Psoas muscle (tissue), 7 donors: ENCODE measurements at regions not wholly inside any gene's neighbourhood (a gene's known extent, or its start where the extent isn't known, plus 50 kb on each side); places are given as distances from the start of the nearest gene placed in this dataset.

Source experiments
- ATAC-seq, 4 donors: fragments of 200-7000 bp; cut with Tn5 transposase; one replicate each; pipeline ENCODE4 v1.9.1; 2020; ENCODE audit warnings: moderate library complexity in 3 of 4, mild to moderate bottlenecking in 2 of 4
- DNase-seq, 2 donors: peaks; one replicate each; pipeline ENCODE4 v3.0.0-alpha.2; 2020
- H3K27ac ChIP-seq: fragments of 200-600 bp; one replicate; pipeline ENCODE4 v1.8.0; 2022
- H3K27me3 ChIP-seq, 3 donors: fragments of 200-600 bp in 1 of 3; one replicate each; pipeline versions ENCODE4 v1.6.1 to v1.8.0; 2013 to 2022; ENCODE audit warnings: low read length in 2 of 3, mild to moderate bottlenecking in 2 of 3, moderate library complexity in 1 of 3; ENCODE audit not compliant: insufficient read depth in 3 of 3
- H3K36me3 ChIP-seq, 2 donors: fragments of 200-600 bp in 1 of 2; one replicate each; pipeline versions ENCODE4 v1.6.1 to v1.8.0; 2013 to 2022; ENCODE audit warnings: low read depth in 1 of 2, mild to moderate bottlenecking in 1 of 2, moderate library complexity in 1 of 2; ENCODE audit not compliant: insufficient read depth in 1 of 2
- H3K4me1 ChIP-seq: fragments of 200-600 bp; one replicate; pipeline ENCODE4 v1.8.0; 2022
- H3K4me3 ChIP-seq: fragments of 200-600 bp; one replicate; pipeline ENCODE4 v1.8.0; 2022; ENCODE audit warnings: mild to moderate bottlenecking
- H3K9me3 ChIP-seq: fragments of 200-600 bp; one replicate; pipeline ENCODE4 v1.8.0; 2022
- WGBS, 3 donors: extraction: QIAGEN DNeasy Blood & Tissue Kit; methylation state at CpG; one replicate each; pipeline versions ENCODE4 v1.1.6 to v1.1.7; 2013; 5-methylcytosine and 5-hydroxymethylcytosine counted together
- intact Hi-C, 2 donors: fragments of 100-400 bp; cut with DNase I; formaldehyde crosslinking; loops; one replicate each; pipeline versions ENCODE4 v1.11.0 to v1.14.2; 2022
- TF ChIP-seq, protein P1 (sequence below): fragments of 200-600 bp; IDR thresholded peaks from one replicate; pipeline ENCODE4 v1.8.0; 2022; ENCODE audit warnings: antibody characterized with exemption
- donor health status: healthy with polysubstance abuse.
- donor health status: DM: no; HTN: no; CAD: no; lungs with moderate emphysema.
- donor health status: Bipolar disorder and iron deficiency.
- donor health status: healthy.
- donor health status: DM: yes; HTN: yes; CAD: no.
- donor health status: DM: no; HTN: no; CAD: no.
- donor health status: DM: yes; HTN: yes; CAD: no.

GRCh38 chr1:82318265-82318664 is 517.5 kb downstream of the ADGRL2 start:
- TF ChIP-seq, protein P1, sequence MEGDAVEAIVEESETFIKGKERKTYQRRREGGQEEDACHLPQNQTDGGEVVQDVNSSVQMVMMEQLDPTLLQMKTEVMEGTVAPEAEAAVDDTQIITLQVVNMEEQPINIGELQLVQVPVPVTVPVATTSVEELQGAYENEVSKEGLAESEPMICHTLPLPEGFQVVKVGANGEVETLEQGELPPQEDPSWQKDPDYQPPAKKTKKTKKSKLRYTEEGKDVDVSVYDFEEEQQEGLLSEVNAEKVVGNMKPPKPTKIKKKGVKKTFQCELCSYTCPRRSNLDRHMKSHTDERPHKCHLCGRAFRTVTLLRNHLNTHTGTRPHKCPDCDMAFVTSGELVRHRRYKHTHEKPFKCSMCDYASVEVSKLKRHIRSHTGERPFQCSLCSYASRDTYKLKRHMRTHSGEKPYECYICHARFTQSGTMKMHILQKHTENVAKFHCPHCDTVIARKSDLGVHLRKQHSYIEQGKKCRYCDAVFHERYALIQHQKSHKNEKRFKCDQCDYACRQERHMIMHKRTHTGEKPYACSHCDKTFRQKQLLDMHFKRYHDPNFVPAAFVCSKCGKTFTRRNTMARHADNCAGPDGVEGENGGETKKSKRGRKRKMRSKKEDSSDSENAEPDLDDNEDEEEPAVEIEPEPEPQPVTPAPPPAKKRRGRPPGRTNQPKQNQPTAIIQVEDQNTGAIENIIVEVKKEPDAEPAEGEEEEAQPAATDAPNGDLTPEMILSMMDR: no peak
- no peak overlapping the region for H3K4me3 ChIP-seq
- no peaks in the 10 kb centered on the region for H3K4me1 ChIP-seq
- no peak overlapping the region for H3K27ac ChIP-seq
- H3K27me3 ChIP-seq: no peaks in the 10 kb centered on the region
- no peaks in the 10 kb centered on the region for H3K9me3 ChIP-seq
- no peak for ATAC-seq
- no peaks in the 10 kb centered on the region for H3K36me3 ChIP-seq
- no peak for DNase-seq
- intact Hi-C loops: no loop called here

DNA sequence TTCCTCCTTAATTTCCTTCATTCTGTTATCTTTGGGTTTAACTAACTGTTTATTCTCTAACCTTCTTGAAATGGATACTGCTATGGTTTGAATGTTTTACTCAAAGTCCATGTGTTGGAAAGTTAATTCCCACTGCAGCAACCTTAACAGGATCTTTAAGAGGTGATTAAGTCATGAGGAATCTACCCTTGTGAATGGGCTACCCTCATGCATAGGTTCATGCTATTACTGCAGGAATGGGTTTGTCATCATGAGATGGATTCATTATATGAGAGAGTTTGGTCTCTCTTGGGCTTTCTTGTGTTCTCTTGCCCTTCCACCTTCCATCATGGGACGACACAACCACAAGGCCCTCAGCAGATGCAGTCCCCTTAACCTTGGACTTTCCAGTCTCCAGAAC is 516.9 kb downstream of the ADGRL2 start:
- DNase-seq: no peak
- Histone ChIP-seq H3K4me3 (no peak overlapping the region), H3K27me3 (no peaks in the 10 kb centered on the region), H3K36me3 (no peaks in the 10 kb centered on the region), H3K9me3 (no peaks in the 10 kb centered on the region), H3K27ac (no peak overlapping the region), H3K4me1 (no peaks in the 10 kb centered on the region)
- intact Hi-C loops: no loop called here
- ATAC-seq: no peak
- WGBS, 3 donors: 76 to 87% (median 85%) methylated on average over 1 of the region's 1 CpG
- TF ChIP-seq, protein P1: no peak

DNA sequence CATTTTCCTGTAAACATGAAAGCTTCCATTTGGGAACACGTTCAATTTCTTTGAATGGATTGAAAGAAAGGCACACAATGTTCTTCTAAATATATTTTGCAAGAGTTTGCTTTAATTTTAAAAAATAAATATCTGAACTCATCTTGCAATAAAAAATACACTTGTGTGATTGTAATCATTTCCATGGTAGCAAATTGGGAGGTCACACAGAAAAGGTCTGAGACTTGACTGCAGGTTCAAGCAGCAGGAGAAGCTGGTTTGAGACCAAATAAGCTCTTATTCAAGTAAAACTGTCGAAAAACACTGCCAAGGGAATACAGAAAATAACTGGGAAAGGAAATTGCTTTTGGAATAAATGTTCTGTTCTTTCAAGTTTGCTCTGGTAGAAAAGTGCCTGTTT is 498.9 kb downstream of the ADGRL2 start:
- Histone ChIP-seq H3K27ac (no peak overlapping the region), H3K36me3 (no peaks in the 10 kb centered on the region), H3K9me3 (no peaks in the 10 kb centered on the region), H3K4me3 (no peak overlapping the region), H3K4me1 (no peaks in the 10 kb centered on the region), H3K27me3 (no peaks in the 10 kb centered on the region)
- TF ChIP-seq, protein P1: no peak
- WGBS, 3 donors: 40 to 61% (median 54%) methylated on average over 2 of the region's 2 CpGs
- DNase-seq (no peak), ATAC-seq (no peak)
- intact Hi-C loops: no loop called here

DNA sequence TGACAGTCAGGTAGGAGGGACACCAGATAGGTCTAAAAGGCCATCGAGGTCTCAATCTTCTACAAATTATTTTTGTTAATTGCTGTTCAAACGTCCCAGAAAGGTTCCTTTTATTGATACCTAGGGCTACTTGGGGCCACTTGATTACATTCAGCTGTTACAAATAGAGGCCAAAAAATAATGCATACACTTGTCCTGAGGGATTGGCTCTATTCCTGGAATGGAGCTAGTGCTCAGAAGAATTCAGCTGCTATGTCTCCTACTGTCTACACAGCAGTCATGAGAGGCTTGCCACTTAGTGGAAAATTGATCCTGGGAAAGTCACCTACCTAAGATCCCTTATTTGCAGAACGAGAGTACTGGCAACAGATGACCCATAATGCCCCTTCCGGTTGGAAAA is 498.3 kb downstream of the ADGRL2 start:
- TF ChIP-seq, protein P1: no peak
- 46 to 57% (median 50%) methylated on average over 4 of the region's 4 CpGs for WGBS, 3 donors
- intact Hi-C loops: no loop called here
- no peaks in the 10 kb centered on the region for H3K36me3 ChIP-seq
- no peak overlapping the region for H3K4me3 ChIP-seq
- ATAC-seq (no peak), DNase-seq (no peak)
- no peaks in the 10 kb centered on the region for H3K9me3 ChIP-seq
- no peaks in the 10 kb centered on the region for H3K4me1 ChIP-seq
- H3K27ac ChIP-seq: no peak overlapping the region
- no peaks in the 10 kb centered on the region for H3K27me3 ChIP-seq

DNA sequence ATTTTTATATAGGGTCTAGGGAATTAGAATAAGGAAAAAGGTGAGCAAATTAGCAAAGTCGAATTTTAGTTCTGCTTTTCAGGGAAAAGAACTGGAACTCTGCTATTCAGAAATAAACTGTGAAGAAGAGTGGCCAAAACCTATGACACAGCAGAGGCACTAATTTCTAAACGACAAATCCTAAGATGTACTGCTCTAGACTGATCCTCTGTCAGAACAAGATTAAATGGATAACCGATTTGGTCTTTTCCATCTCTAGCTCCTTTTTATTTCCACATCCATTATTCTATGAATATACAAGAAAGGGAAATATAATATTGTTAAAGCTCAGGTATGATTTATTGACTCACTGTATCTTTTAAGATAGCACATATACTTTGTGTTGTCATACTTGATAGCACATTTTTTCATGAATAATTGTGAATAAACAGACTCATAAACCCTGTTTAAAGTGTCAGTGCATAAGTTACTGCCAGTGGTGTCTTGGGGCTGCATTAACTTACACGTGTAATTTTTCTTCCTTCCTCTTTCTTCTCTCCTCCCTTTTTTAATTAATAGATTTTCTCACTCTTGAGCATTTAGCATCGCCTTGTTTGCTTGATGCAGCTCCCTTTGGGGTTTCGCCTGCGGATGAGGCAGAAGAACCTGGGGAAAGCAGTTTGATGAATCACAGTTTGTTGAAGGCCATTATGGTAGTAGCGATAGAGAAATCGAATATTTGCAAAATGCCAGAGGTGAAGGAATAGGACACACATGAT is 496.6 kb downstream of the ADGRL2 start:
- Histone ChIP-seq H3K27me3 (no peaks in the 10 kb centered on the region), H3K36me3 (no peaks in the 10 kb centered on the region), H3K4me1 (no peaks in the 10 kb centered on the region), H3K27ac (no peak overlapping the region), H3K4me3 (no peak overlapping the region), H3K9me3 (no peaks in the 10 kb centered on the region)
- DNase-seq (no peak), ATAC-seq (no peak)
- WGBS, 3 donors: 77 to 81% (median 81%) methylated on average over 9 of the region's 9 CpGs
- TF ChIP-seq, protein P1: no peak
- intact Hi-C loops: no loop called here
